Gastroesophageal sphincter (tissue), 3 donors: ENCODE measurements at regions not wholly inside any gene's neighbourhood (a gene's known extent, or its start where the extent isn't known, plus 50 kb on each side); places are given as distances from the start of the nearest gene placed in this dataset.

Experiments
- CTCF ChIP-seq, 4 experiments: fragments of 200-600 bp in 2 of 4; fragments of 450-650 bp in 2 of 4; sonication (generic) in 1 of 4; IDR thresholded peaks; one replicate each; pipeline ENCODE4 v1.5.1; 2017 to 2019; ENCODE audit warnings: antibody characterized with exemption in 4 of 4, mild to moderate bottlenecking in 2 of 4, moderate library complexity in 2 of 4
- EP300 ChIP-seq: sonication (generic); formaldehyde crosslinking; IDR thresholded peaks from one replicate; pipeline ENCODE4 v1.6.1; 2017; ENCODE audit warnings: antibody characterized with exemption, mild to moderate bottlenecking
- POLR2A ChIP-seq, 2 donors: fragments of 450-650 bp; IDR thresholded peaks; one replicate each; pipeline ENCODE4 v1.6.1; 2017; ENCODE audit warnings: antibody characterized with exemption in 2 of 2, mild to moderate bottlenecking in 2 of 2, moderate library complexity in 1 of 2
- POLR2AphosphoS5 ChIP-seq: sonication (generic); formaldehyde crosslinking; IDR thresholded peaks from one replicate; pipeline ENCODE4 v1.6.1; 2017; ENCODE audit warnings: antibody characterized with exemption

GRCh38 chr6:85300581-85300980 lies 149.3 kb upstream of the NT5E start:
- TF ChIP-seq CTCF (IDR thresholded peaks at IDR 0.05) = no peak
- no peak for TF ChIP-seq EP300
- TF ChIP-seq POLR2AphosphoS5 = no peak
- no peak for TF ChIP-seq POLR2A (IDR thresholded peaks at IDR 0.05)
